T-cell (primary cell): ENCODE measurements at regions not wholly inside any gene's neighbourhood (a gene's known extent, or its start where the extent isn't known, plus 50 kb on each side); places are given as distances from the start of the nearest gene placed in this dataset.

ENCODE experiments used
- ATAC-seq, 4 experiments: fragments of 200-7000 bp in 3 of 4; fragments of 150-1000 bp in 1 of 4; cut with Tn5 transposase; replicated peaks in 1 of 4; 1 replicate in 3 of 4; 2 replicates in 1 of 4; pipeline ENCODE4 v1.10.0; 2021; ENCODE audit warnings: moderate library complexity in 3 of 4, mild to moderate bottlenecking in 2 of 4, moderate number of reproducible peaks in 1 of 4
- CTCF ChIA-PET, 2 donors: fragments of 300-600 bp; sonication (Branson Sonifier 250); formaldehyde crosslinking; loops; one replicate each; lab custom pipeline; 2022; ENCODE audit warnings: antibody characterized with exemption in 2 of 2; lab: Charles Lee
- POLR2A ChIA-PET, 2 donors: fragments of 300-600 bp; sonication (Branson Sonifier 250); formaldehyde crosslinking; loops; one replicate each; lab custom pipeline; 2022; ENCODE audit warnings: antibody characterized with exemption in 2 of 2; lab: Charles Lee
- DNase-seq, 35 experiments: peaks; one replicate each; pipeline versions ENCODE4 v3.0.0 to v3.0.0-alpha.2; 2013 to 2023
- H3K27ac ChIP-seq: one replicate; pipeline ENCODE4 v1.5.1; 2013; ENCODE audit warnings: low read length
- H3K27me3 ChIP-seq, 2 experiments: replicated peaks in 1 of 2; 1 replicate in 1 of 2; 2 replicates in 1 of 2; pipeline versions ENCODE4 v1.6.1 to v1.7.0; 2013; ENCODE audit warnings: low read length in 1 of 2, mixed read lengths in 1 of 2; ENCODE audit not compliant: control insufficient read depth in 2 of 2, insufficient read depth in 2 of 2; ENCODE audit errors: extremely low read depth in 1 of 2
- H3K36me3 ChIP-seq, 2 donors: 1 replicate in 1 of 2; 2 replicates in 1 of 2; pipeline versions ENCODE4 v1.6.1 to v1.7.0; 2013; ENCODE audit warnings: low read length in 1 of 2; ENCODE audit not compliant: control insufficient read depth in 2 of 2, insufficient read depth in 1 of 2; ENCODE audit errors: extremely low read depth in 1 of 2
- H3K4me1 ChIP-seq, 2 experiments: 1 replicate in 1 of 2; 2 replicates in 1 of 2; pipeline versions ENCODE4 v1.6.1 to v1.7.0; 2013; ENCODE audit warnings: low read length in 2 of 2, mixed read lengths in 1 of 2; ENCODE audit not compliant: insufficient read depth in 2 of 2, control insufficient read depth in 1 of 2; ENCODE audit errors: extremely low read depth in 1 of 2
- H3K4me3 ChIP-seq, 2 donors: 1 replicate in 1 of 2; 2 replicates in 1 of 2; pipeline versions ENCODE4 v1.5.1 to v1.7.0; 2013; ENCODE audit warnings: mild to moderate bottlenecking in 2 of 2, low read length in 1 of 2, moderate library complexity in 1 of 2; ENCODE audit not compliant: control insufficient read depth in 1 of 2; ENCODE audit errors: extremely low read depth in 1 of 2
- H3K9me3 ChIP-seq: 2 replicates; pipeline ENCODE4 v1.7.0; 2013
- H3K27ac Mint-ChIP-seq, 2 donors: one replicate each; pipeline ENCODE4 v1.8.0; 2020 to 2021; ENCODE audit warnings: mild to moderate bottlenecking in 2 of 2, mixed read lengths in 2 of 2
- H3K27me3 Mint-ChIP-seq, 2 donors: one replicate each; pipeline ENCODE4 v1.8.0; 2021 to 2022; ENCODE audit warnings: mixed read lengths in 2 of 2
- H3K36me3 Mint-ChIP-seq: one replicate; pipeline ENCODE4 v1.8.0; 2021; ENCODE audit warnings: mixed read lengths
- H3K4me1 Mint-ChIP-seq, 3 donors: one replicate each; pipeline ENCODE4 v1.8.0; 2020 to 2022; ENCODE audit warnings: mixed read lengths in 3 of 3, mild to moderate bottlenecking in 1 of 3
- H3K4me3 Mint-ChIP-seq, 3 donors: one replicate each; pipeline ENCODE4 v1.8.0; 2020 to 2022; ENCODE audit warnings: mild to moderate bottlenecking in 3 of 3, mixed read lengths in 3 of 3, moderate library complexity in 3 of 3
- H3K9me3 Mint-ChIP-seq, 3 donors: one replicate each; pipeline ENCODE4 v1.8.0; 2020 to 2022; ENCODE audit warnings: mixed read lengths in 3 of 3
- WGBS: methylation state at CpG from one replicate; pipeline ENCODE4 v1.1.5; 2013; ENCODE audit warnings: missing lambda C conversion rate; ENCODE audit not compliant: insufficient coverage; 5-methylcytosine and 5-hydroxymethylcytosine counted together

- Mint-ChIP-seq H3K4me1 (no peaks in the 10 kb centered on the region), H3K4me3 (no peak overlapping the region), H3K9me3 (peaks cover 17 to 22% (median 22%) of the 10 kb centered on the region in 3 donors), H3K27me3 (no peaks in the 10 kb centered on the region), H3K27ac (no peak overlapping the region), H3K36me3 (no peaks in the 10 kb centered on the region)
- no peaks in the 10 kb centered on the region for H3K9me3 ChIP-seq
- 0% methylated on average over 1 of the region's 2 CpGs for WGBS
- DNase-seq (no peak), ATAC-seq (no peak)
- no peaks in the 10 kb centered on the region for H3K27me3 ChIP-seq
- no peak overlapping the region for H3K4me3 ChIP-seq
- CTCF ChIA-PET = no interaction called here
- no peaks in the 10 kb centered on the region for H3K36me3 ChIP-seq
- H3K27ac ChIP-seq = no peak overlapping the region
- no peaks in the 10 kb centered on the region for H3K4me1 ChIP-seq
- POLR2A ChIA-PET = interaction anchor here in 1 of 2 donors (0.7 kb wide), 1 partner anchor 46 kb away, joined by 4 read pairs; no protein-coding TSS in a partner anchor
Observed at GRCh38 chr1:68704800-68705443, 208.0 kb upstream of the DEPDC1 start.

- POLR2A ChIA-PET = interaction anchor here in 1 of 2 donors (0.7 kb wide), 1 partner anchor 45 kb away, joined by 4 read pairs; no protein-coding TSS in a partner anchor
- H3K27ac ChIP-seq = no peak overlapping the region
- Mint-ChIP-seq H3K4me3 (no peak overlapping the region), H3K27me3 (no peaks in the 10 kb centered on the region), H3K9me3 (peaks cover 17 to 25% (median 22%) of the 10 kb centered on the region in 3 donors), H3K36me3 (no peaks in the 10 kb centered on the region), H3K27ac (no peak overlapping the region), H3K4me1 (no peaks in the 10 kb centered on the region)
- no peaks in the 10 kb centered on the region for H3K9me3 ChIP-seq
- no peaks in the 10 kb centered on the region for H3K4me1 ChIP-seq
- ATAC-seq = no peak
- H3K36me3 ChIP-seq = no peaks in the 10 kb centered on the region
- H3K4me3 ChIP-seq = no peak overlapping the region
- CTCF ChIA-PET = no interaction called here
- H3K27me3 ChIP-seq = no peaks in the 10 kb centered on the region
- DNase-seq = no peak
Observed at GRCh38 chr1:68705466-68705865, 208.6 kb upstream of the DEPDC1 start.

GRCh38 chr1:68706639-68707317, 209.9 kb upstream of the DEPDC1 start:
- H3K4me3 ChIP-seq = no peak overlapping the region
- no peaks in the 10 kb centered on the region for H3K4me1 ChIP-seq
- ChIA-PET CTCF (no interaction called here), POLR2A (no interaction called here)
- Mint-ChIP-seq H3K36me3 (no peaks in the 10 kb centered on the region), H3K9me3 (peaks cover 12 to 26% (median 22%) of the 10 kb centered on the region in 3 donors), H3K4me1 (no peaks in the 10 kb centered on the region), H3K27me3 (no peaks in the 10 kb centered on the region), H3K27ac (no peak overlapping the region), H3K4me3 (no peak overlapping the region)
- no peak overlapping the region for H3K27ac ChIP-seq
- no peak for DNase-seq
- H3K27me3 ChIP-seq = no peaks in the 10 kb centered on the region
- no peak for ATAC-seq
- WGBS = no CpG with 5 or more reads among the region's 4 CpGs
- no peaks in the 10 kb centered on the region for H3K36me3 ChIP-seq
- no peaks in the 10 kb centered on the region for H3K9me3 ChIP-seq

- Histone ChIP-seq H3K36me3 (no peaks in the 10 kb centered on the region), H3K4me1 (no peaks in the 10 kb centered on the region), H3K27ac (no peak overlapping the region), H3K9me3 (no peaks in the 10 kb centered on the region), H3K27me3 (no peaks in the 10 kb centered on the region), H3K4me3 (no peak overlapping the region)
- ChIA-PET POLR2A (no interaction called here), CTCF (no interaction called here)
- no peaks in the 10 kb centered on the region for H3K4me1 Mint-ChIP-seq
- H3K27ac Mint-ChIP-seq = no peak overlapping the region
- H3K27me3 Mint-ChIP-seq = no peaks in the 10 kb centered on the region
- no peak overlapping the region for H3K4me3 Mint-ChIP-seq
- DNase-seq = no peak
- ATAC-seq = no peak
- peaks cover 0 to 8% (median 7%) of the 10 kb centered on the region in 3 donors for H3K9me3 Mint-ChIP-seq
- WGBS = no CpG with 5 or more reads among the region's 1 CpG
- H3K36me3 Mint-ChIP-seq = no peaks in the 10 kb centered on the region
Observed at GRCh38 chr1:68717330-68717729, 220.4 kb upstream of the DEPDC1 start.

GRCh38 chr1:68720476-68720875, 223.6 kb upstream of the DEPDC1 start:
- H3K9me3 ChIP-seq = no peaks in the 10 kb centered on the region

GRCh38 chr1:68723791-68724190, 226.9 kb upstream of the DEPDC1 start:
- no peak overlapping the region for H3K4me3 ChIP-seq
- peaks cover 0 to 11% (median 9%) of the 10 kb centered on the region in 3 donors for H3K9me3 Mint-ChIP-seq
- no peaks in the 10 kb centered on the region for H3K27me3 Mint-ChIP-seq
- no CpG with 5 or more reads among the region's 1 CpG for WGBS
- no peak overlapping the region for H3K27ac Mint-ChIP-seq
- ChIA-PET CTCF (no interaction called here), POLR2A (no interaction called here)
- H3K36me3 ChIP-seq = no peaks in the 10 kb centered on the region
- no peaks in the 10 kb centered on the region for H3K4me1 Mint-ChIP-seq
- H3K9me3 ChIP-seq = no peaks in the 10 kb centered on the region
- H3K27ac ChIP-seq = no peak overlapping the region
- ATAC-seq (no peak), DNase-seq (no peak)
- H3K27me3 ChIP-seq = no peaks in the 10 kb centered on the region
- H3K36me3 Mint-ChIP-seq = no peaks in the 10 kb centered on the region
- H3K4me3 Mint-ChIP-seq = no peak overlapping the region
- H3K4me1 ChIP-seq = no peaks in the 10 kb centered on the region

More at GRCh38 chr1:68720476-68720875, 223.6 kb upstream of the DEPDC1 start:
- no peak overlapping the region for H3K4me3 ChIP-seq
- no peaks in the 10 kb centered on the region for H3K4me1 ChIP-seq
- no peaks in the 10 kb centered on the region for H3K4me1 Mint-ChIP-seq
- H3K9me3 Mint-ChIP-seq = peaks cover 0 to 13% (median 12%) of the 10 kb centered on the region in 3 donors
- no peaks in the 10 kb centered on the region for H3K27me3 Mint-ChIP-seq
- H3K27me3 ChIP-seq = no peaks in the 10 kb centered on the region
- H3K27ac ChIP-seq = no peak overlapping the region
- WGBS = no CpG with 5 or more reads among the region's 1 CpG
- H3K36me3 Mint-ChIP-seq = no peaks in the 10 kb centered on the region
- H3K4me3 Mint-ChIP-seq = no peak overlapping the region
- ChIA-PET POLR2A (no interaction called here), CTCF (no interaction called here)
- H3K36me3 ChIP-seq = no peaks in the 10 kb centered on the region
- ATAC-seq = no peak
- H3K27ac Mint-ChIP-seq = no peak overlapping the region
- DNase-seq = no peak
